Heart left ventricle (tissue), 13 donors: ENCODE measurements at regions not wholly inside any gene's neighbourhood (a gene's known extent, or its start where the extent isn't known, plus 50 kb on each side); places are given as distances from the start of the nearest gene placed in this dataset.

Experiments used
- POLR2A ChIP-seq, 2 donors: fragments of 450-650 bp; IDR thresholded peaks; one replicate each; pipeline ENCODE4 v1.6.1; 2017; ENCODE audit warnings: antibody characterized with exemption in 2 of 2, mild to moderate bottlenecking in 2 of 2, moderate library complexity in 2 of 2
- TF ChIP-seq, protein P1 (sequence below), 12 donors: fragments of 200-600 bp; sonication (generic) in 4 of 12; IDR thresholded peaks; one replicate each; pipeline versions ENCODE4 v1.5.0 to v1.8.0; 2018 to 2022; ENCODE audit warnings: antibody characterized with exemption in 12 of 12, mild to moderate bottlenecking in 5 of 12
- donor health status: ischemic (EF 13 %, LVEDD 7.1; RV severe dilation, severe dysfunction).
- donor health status: DM: no; HTN: yes; CAD: no.
- donor health status: DM: no; HTN: no; CAD: no.
- donor health status: ischemic (EF 25% LVEDD 6.9; RV normal size, moderate dysfunction).
- donor health status: ischemic (EF 25% LVEDD 5.7; RV mildly dilated, moderate dysfunction).
- donor health status: ischemic (EF 35%, LVEDD 5.7; RV mildly dilated, moderate dysfunction).
- donor health status: nonischemic (EF 11% LVEDD 7.7; RV severe dilation, severe dysfunction).
- donor health status: DM: yes; HTN: yes; CAD: no.
- donor health status: PGD.
- donor health status: ischemic (EF 29% LVEDD 5.4; RV normal size, mild dysfunction).
- donor health status: nonischemic (EF 23%, LVEDD 6.1; RV moderate dilation, normal function).

- TF ChIP-seq, protein P1, sequence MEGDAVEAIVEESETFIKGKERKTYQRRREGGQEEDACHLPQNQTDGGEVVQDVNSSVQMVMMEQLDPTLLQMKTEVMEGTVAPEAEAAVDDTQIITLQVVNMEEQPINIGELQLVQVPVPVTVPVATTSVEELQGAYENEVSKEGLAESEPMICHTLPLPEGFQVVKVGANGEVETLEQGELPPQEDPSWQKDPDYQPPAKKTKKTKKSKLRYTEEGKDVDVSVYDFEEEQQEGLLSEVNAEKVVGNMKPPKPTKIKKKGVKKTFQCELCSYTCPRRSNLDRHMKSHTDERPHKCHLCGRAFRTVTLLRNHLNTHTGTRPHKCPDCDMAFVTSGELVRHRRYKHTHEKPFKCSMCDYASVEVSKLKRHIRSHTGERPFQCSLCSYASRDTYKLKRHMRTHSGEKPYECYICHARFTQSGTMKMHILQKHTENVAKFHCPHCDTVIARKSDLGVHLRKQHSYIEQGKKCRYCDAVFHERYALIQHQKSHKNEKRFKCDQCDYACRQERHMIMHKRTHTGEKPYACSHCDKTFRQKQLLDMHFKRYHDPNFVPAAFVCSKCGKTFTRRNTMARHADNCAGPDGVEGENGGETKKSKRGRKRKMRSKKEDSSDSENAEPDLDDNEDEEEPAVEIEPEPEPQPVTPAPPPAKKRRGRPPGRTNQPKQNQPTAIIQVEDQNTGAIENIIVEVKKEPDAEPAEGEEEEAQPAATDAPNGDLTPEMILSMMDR (IDR thresholded peaks at IDR 0.05): no peak
- no peak for TF ChIP-seq POLR2A (IDR thresholded peaks at IDR 0.05)
Observed at GRCh38 chr5:179468696-179469095, 81.7 kb upstream of the RUFY1 start.
